MM.1S (cell line): ENCODE measurements at regions not wholly inside any gene's neighbourhood (a gene's known extent, or its start where the extent isn't known, plus 50 kb on each side); places are given as distances from the start of the nearest gene placed in this dataset.

ENCODE experiments used
- DNase-seq: peaks from one replicate; pipeline ENCODE4 v3.0.0-alpha.2; 2015
- H2AFZ ChIP-seq: fragments of 300-600 bp; sonication (generic); 2 replicates; pipeline ENCODE4 v1.6.0; 2016; ENCODE audit warnings: antibody characterized with exemption, low read length
- H3F3A ChIP-seq: fragments of 300-600 bp; sonication (generic); 2 replicates; pipeline ENCODE4 v1.6.1; 2016; ENCODE audit warnings: mild to moderate bottlenecking, antibody characterized with exemption, low read length, moderate library complexity, mixed read lengths; ENCODE audit not compliant: insufficient read depth
- H3K27ac ChIP-seq: fragments of 300-600 bp; sonication (generic); 2 replicates; pipeline ENCODE4 v1.5.1; 2016; ENCODE audit warnings: mild to moderate bottlenecking, low read length
- H3K27me3 ChIP-seq: fragments of 300-600 bp; sonication (generic); replicated peaks from 2 replicates; pipeline ENCODE4 v1.6.0; 2016; ENCODE audit warnings: low read length; ENCODE audit not compliant: insufficient read depth
- H3K36me3 ChIP-seq: fragments of 300-600 bp; sonication (generic); replicated peaks from 2 replicates; pipeline ENCODE4 v1.6.1; 2016; ENCODE audit warnings: mild to moderate bottlenecking, low read length, mixed read lengths; ENCODE audit not compliant: insufficient read depth
- H3K4me1 ChIP-seq: fragments of 300-600 bp; sonication (generic); 2 replicates; pipeline ENCODE4 v1.6.1; 2016; ENCODE audit warnings: low read length, mixed read lengths
- H3K4me2 ChIP-seq: fragments of 300-600 bp; sonication (generic); 2 replicates; pipeline ENCODE4 v1.6.0; 2016; ENCODE audit warnings: low read depth, low read length
- H3K4me3 ChIP-seq: fragments of 300-600 bp; sonication (generic); 2 replicates; pipeline ENCODE4 v1.5.1; 2016; ENCODE audit warnings: low read length, mixed read lengths
- H3K79me2 ChIP-seq: fragments of 300-600 bp; sonication (generic); 2 replicates; pipeline ENCODE4 v1.6.1; 2016; ENCODE audit warnings: mixed run types, low read length, mixed read lengths
- H3K9ac ChIP-seq: fragments of 300-600 bp; sonication (generic); 2 replicates; pipeline ENCODE4 v1.6.1; 2016; ENCODE audit warnings: low read length, mixed read lengths
- H3K9me2 ChIP-seq: fragments of 300-600 bp; sonication (generic); replicated peaks from 2 replicates; pipeline ENCODE4 v1.6.1; 2016; ENCODE audit warnings: mild to moderate bottlenecking, low read length, mixed read lengths; ENCODE audit not compliant: insufficient read depth
- H3K9me3 ChIP-seq: fragments of 300-600 bp; sonication (generic); replicated peaks from 2 replicates; pipeline ENCODE4 v1.6.1; 2016; ENCODE audit warnings: mild to moderate bottlenecking, low read length, mixed read lengths; ENCODE audit not compliant: insufficient read depth
- H4K20me1 ChIP-seq: fragments of 300-600 bp; sonication (generic); 2 replicates; pipeline ENCODE4 v1.6.1; 2016; ENCODE audit warnings: mild to moderate bottlenecking, low read length, moderate library complexity, mixed read lengths; ENCODE audit not compliant: insufficient read depth
- EZH2 ChIP-seq: fragments of 300-600 bp; sonication (generic); optimal IDR thresholded peaks from 2 replicates; pipeline ENCODE3; 2017; ENCODE audit warnings: low read depth, mild to moderate bottlenecking, antibody characterized with exemption, low read length, mixed read lengths
- EZH2phosphoT487 ChIP-seq: fragments of 300-600 bp; sonication (generic); IDR thresholded peaks from 2 replicates; pipeline ENCODE4 v1.6.1; 2018; ENCODE audit warnings: antibody characterized with exemption, low read length
- TF ChIP-seq, protein P1 (sequence below): fragments of 300-600 bp; sonication (generic); IDR thresholded peaks from 2 replicates; pipeline ENCODE4 v1.5.1; 2016; ENCODE audit warnings: antibody characterized with exemption, low read length, mixed read lengths

DNA sequence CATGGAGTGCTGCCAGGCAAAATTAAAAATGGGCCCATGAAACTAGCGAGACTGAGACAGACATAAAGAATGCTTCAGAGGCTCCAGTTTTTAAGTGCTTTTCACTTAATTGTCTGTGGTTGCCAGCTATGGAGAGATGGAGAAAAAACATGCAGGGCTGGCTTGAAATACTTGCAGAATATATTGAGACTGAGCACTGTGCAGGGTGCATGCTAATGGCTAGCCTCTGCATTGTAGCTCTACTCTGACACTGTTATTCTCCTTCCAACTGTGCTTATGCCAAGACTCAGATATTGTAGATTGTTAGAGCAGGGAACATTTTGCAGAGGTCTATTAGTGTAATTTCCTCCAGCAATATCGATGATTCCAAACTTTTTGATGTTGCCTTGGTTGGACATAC, 735.0 kb downstream of the PDCD6IP start:
- H4K20me1 ChIP-seq, result no peaks in the 10 kb centered on the region
- no peak for DNase-seq
- H2AFZ ChIP-seq, result no peak overlapping the region
- no peak overlapping the region for H3K4me3 ChIP-seq
- H3K9me3 ChIP-seq, result no peaks in the 10 kb centered on the region
- no peaks in the 10 kb centered on the region for H3F3A ChIP-seq
- H3K27me3 ChIP-seq, result no peaks in the 10 kb centered on the region
- H3K4me2 ChIP-seq, result no peak overlapping the region
- TF ChIP-seq EZH2 (no peak), EZH2phosphoT487 (no peak)
- TF ChIP-seq, protein P1, sequence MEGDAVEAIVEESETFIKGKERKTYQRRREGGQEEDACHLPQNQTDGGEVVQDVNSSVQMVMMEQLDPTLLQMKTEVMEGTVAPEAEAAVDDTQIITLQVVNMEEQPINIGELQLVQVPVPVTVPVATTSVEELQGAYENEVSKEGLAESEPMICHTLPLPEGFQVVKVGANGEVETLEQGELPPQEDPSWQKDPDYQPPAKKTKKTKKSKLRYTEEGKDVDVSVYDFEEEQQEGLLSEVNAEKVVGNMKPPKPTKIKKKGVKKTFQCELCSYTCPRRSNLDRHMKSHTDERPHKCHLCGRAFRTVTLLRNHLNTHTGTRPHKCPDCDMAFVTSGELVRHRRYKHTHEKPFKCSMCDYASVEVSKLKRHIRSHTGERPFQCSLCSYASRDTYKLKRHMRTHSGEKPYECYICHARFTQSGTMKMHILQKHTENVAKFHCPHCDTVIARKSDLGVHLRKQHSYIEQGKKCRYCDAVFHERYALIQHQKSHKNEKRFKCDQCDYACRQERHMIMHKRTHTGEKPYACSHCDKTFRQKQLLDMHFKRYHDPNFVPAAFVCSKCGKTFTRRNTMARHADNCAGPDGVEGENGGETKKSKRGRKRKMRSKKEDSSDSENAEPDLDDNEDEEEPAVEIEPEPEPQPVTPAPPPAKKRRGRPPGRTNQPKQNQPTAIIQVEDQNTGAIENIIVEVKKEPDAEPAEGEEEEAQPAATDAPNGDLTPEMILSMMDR, result no peak
- no peaks in the 10 kb centered on the region for H3K4me1 ChIP-seq
- H3K36me3 ChIP-seq, result no peaks in the 10 kb centered on the region
- H3K9ac ChIP-seq, result no peak overlapping the region
- no peaks in the 10 kb centered on the region for H3K9me2 ChIP-seq
- no peak overlapping the region for H3K27ac ChIP-seq
- no peaks in the 10 kb centered on the region for H3K79me2 ChIP-seq

DNA sequence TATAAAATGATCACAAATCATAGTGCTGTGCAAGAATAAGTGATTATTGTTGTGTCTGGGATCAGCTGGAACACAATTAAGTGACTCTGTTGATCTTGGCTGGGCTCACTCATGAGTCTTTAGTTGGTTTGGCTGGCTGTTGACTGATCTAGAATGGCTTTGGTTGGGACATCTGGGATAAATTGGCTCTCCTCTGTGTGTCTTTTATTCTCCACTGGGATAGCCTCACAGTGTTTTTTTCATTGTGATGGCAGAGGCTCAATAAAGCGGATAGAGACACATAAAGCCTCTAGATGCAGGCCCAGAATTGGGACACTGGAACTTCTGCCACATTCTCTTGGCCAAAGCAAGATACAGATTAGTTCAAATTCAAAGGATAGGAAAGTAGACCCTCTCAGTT, 735.6 kb downstream of the PDCD6IP start:
- no peak overlapping the region for H2AFZ ChIP-seq
- H3F3A ChIP-seq, result no peaks in the 10 kb centered on the region
- no peaks in the 10 kb centered on the region for H3K27me3 ChIP-seq
- H3K4me3 ChIP-seq, result no peak overlapping the region
- no peaks in the 10 kb centered on the region for H3K9me3 ChIP-seq
- H3K4me1 ChIP-seq, result no peaks in the 10 kb centered on the region
- H3K79me2 ChIP-seq, result no peaks in the 10 kb centered on the region
- H3K36me3 ChIP-seq, result no peaks in the 10 kb centered on the region
- H3K9ac ChIP-seq, result no peak overlapping the region
- H4K20me1 ChIP-seq, result no peaks in the 10 kb centered on the region
- DNase-seq, result no peak
- no peak overlapping the region for H3K27ac ChIP-seq
- H3K4me2 ChIP-seq, result no peak overlapping the region
- TF ChIP-seq, protein P1, result no peak
- TF ChIP-seq EZH2, result no peak
- TF ChIP-seq EZH2phosphoT487, result no peak
- no peaks in the 10 kb centered on the region for H3K9me2 ChIP-seq

DNA sequence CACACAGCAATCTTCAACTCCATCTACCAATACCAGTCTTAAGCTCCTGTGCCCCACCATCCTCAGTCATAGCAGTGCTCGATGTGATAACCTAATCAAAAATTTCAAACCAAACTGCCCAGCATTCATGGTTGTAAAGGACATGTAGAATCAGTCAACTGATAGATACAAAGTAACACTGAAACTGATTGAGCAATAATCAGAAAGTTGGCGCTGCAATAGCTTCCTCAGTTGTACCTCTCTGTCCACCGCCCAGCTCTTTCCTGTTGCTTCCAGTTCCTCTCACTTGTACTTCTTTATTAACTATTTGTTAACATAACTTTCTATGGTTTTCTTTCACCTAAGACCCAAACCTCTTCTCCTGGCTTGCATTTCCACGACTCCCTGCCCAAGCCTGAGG, 745.7 kb downstream of the PDCD6IP start:
- no peaks in the 10 kb centered on the region for H3K4me1 ChIP-seq
- DNase-seq, result no peak
- no peak overlapping the region for H3K27ac ChIP-seq
- no peaks in the 10 kb centered on the region for H3K9me3 ChIP-seq
- no peak overlapping the region for H3K4me2 ChIP-seq
- H3K27me3 ChIP-seq, result no peaks in the 10 kb centered on the region
- no peaks in the 10 kb centered on the region for H3K9me2 ChIP-seq
- no peaks in the 10 kb centered on the region for H4K20me1 ChIP-seq
- H2AFZ ChIP-seq, result no peak overlapping the region
- H3K9ac ChIP-seq, result no peak overlapping the region
- no peaks in the 10 kb centered on the region for H3F3A ChIP-seq
- H3K4me3 ChIP-seq, result no peak overlapping the region
- no peaks in the 10 kb centered on the region for H3K36me3 ChIP-seq
- TF ChIP-seq EZH2phosphoT487 (no peak), EZH2 (no peak)
- TF ChIP-seq, protein P1, result no peak
- no peaks in the 10 kb centered on the region for H3K79me2 ChIP-seq
